VCaP (cell line): ENCODE measurements at regions not wholly inside any gene's neighbourhood (a gene's known extent, or its start where the extent isn't known, plus 50 kb on each side); places are given as distances from the start of the nearest gene placed in this dataset.

Experiments
- H3K27ac ChIP-seq: fragments of 450-650 bp; 2 replicates; pipeline ENCODE4 v1.5.1; 2017
- TF ChIP-seq, protein P1 (sequence below): fragments of 450-650 bp; conservative IDR thresholded peaks from 2 replicates; pipeline ENCODE4 v1.5.1; 2017; ENCODE audit warnings: mild to moderate bottlenecking, moderate library complexity

DNA sequence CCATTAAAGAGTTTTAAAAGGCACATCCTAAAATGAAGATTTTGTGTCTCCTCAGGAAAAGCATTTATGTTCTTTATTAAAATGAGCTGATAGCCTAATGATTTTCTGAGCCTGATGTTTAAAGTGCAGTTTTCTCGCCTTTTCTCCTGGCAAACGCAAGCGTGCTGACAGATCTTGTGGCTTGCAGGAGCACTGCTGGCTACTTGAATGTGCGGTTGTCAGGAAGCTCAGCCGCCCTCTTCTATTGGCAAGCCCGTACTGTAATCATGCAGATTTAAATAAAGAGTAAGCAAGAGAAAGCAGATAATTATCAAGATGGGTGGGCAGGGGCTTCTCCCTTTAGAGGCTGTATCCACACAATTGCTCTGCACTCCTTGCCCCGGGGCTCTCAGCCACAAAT lies 139.5 kb upstream of the SPHKAP start:
- TF ChIP-seq, protein P1, sequence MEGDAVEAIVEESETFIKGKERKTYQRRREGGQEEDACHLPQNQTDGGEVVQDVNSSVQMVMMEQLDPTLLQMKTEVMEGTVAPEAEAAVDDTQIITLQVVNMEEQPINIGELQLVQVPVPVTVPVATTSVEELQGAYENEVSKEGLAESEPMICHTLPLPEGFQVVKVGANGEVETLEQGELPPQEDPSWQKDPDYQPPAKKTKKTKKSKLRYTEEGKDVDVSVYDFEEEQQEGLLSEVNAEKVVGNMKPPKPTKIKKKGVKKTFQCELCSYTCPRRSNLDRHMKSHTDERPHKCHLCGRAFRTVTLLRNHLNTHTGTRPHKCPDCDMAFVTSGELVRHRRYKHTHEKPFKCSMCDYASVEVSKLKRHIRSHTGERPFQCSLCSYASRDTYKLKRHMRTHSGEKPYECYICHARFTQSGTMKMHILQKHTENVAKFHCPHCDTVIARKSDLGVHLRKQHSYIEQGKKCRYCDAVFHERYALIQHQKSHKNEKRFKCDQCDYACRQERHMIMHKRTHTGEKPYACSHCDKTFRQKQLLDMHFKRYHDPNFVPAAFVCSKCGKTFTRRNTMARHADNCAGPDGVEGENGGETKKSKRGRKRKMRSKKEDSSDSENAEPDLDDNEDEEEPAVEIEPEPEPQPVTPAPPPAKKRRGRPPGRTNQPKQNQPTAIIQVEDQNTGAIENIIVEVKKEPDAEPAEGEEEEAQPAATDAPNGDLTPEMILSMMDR, result no peak
- no peak overlapping the region for H3K27ac ChIP-seq

DNA sequence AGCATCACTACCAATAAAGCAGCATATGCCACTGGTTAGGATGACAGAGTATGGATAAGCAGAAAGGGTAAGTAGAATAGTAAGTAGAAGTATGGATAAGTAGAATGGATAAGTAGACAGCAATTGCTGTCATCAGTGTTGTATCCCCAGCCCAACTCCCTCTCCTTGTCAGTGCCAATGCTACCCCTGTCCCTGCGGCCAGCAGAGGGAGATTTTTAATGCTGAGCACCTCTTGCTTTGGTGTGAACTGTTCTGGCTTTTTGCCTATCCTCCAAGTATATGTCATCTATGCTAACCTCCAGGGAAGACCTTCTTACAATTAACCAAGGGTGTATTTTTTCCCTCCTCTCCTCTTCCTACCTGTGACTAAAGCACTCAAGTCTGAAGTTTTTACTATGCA lies 136.7 kb upstream of the SPHKAP start:
- H3K27ac ChIP-seq, result no peak overlapping the region
- TF ChIP-seq, protein P1, result peak; percentile 78

DNA sequence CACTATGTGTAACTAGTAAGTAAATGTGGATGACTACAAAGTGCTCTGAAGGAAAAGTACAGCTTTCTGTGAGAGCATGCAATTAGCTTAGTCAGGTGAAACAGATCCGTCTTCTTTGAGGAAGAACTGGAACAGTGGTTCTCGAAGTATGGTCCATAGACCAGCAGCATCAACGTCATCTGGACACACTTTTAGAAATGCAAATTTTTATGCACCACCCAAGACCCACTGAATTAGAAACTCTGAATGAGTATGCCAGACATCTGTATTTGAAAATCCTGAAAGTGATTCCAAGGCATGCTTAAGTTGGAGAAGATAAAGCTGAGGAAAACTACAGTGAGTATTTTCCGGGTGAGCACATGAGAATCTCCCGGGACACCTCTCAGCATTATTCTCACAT lies 130.7 kb upstream of the SPHKAP start:
- TF ChIP-seq, protein P1, result no peak
- no peak overlapping the region for H3K27ac ChIP-seq

DNA sequence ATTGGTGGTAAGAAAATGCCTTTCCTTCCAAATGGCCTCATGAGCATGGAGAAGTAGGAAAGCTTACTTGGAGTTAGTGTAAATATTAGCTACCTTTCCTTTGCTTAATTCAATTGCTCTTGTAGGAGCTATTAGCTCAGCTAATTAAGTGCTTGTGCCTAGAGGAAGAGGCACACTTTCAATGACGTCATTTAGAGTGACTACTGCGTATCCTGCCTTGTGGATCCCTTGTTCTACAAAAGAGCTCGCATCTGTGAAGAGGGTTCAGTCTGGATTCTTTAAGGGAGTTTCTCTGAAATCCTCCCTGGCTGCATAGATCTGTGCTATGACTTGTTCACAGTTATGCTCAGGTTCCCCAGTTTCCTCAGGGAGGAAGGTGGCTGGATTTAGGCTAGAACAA lies 122.5 kb upstream of the SPHKAP start:
- TF ChIP-seq, protein P1, result no peak
- H3K27ac ChIP-seq, result no peak overlapping the region

DNA sequence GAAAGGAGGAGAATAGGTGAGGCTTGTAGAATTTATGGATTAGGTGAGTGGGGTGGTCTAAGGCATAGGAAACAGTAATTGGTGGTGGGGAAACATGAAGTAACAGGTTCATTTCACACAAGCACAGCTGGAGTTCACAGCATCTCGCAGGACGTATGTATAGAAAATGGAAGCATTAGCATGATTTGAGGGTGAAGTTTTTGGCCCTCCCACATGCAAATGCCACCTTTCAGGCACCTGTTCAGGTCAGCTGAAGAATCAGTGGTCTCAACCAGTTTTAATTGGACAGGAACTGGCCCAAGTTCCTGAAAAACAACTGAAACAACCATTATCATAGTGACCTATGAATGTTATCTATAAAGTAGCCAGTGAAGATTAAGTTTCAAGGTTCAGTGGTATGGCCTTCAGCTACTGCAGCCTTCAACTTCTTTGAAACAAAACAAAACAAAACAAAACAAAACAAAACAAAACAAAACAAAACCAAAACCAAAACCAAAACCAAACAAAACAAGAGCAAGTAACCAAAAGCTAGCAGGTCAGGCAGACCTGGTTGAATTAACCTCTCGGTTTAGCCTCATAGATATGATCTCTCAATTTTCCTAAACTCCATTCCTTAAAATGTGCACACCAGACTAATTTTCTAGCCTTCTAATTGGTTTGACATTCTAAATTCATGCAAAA lies 102.1 kb upstream of the SPHKAP start:
- TF ChIP-seq, protein P1, result no peak
- no peak overlapping the region for H3K27ac ChIP-seq

DNA sequence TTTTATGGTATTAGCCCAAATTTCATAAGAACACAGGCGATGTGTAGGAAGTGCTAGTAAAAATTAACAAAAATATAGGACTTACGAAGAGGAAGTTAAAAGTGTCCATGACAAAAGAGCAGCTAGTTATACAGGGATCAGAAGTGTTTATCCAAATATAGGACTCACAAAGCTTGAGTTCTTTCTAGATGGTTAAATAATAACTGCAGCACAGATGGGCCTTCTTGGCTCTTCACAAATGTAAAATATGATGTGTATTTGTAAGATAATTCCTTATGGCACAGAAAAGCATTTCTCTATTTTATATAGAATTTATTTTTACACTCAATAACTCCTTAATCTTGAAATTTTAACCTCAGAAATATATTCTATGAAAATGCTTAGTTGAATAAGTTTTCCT lies 100.9 kb upstream of the SPHKAP start:
- H3K27ac ChIP-seq, result no peak overlapping the region
- TF ChIP-seq, protein P1, result no peak

DNA sequence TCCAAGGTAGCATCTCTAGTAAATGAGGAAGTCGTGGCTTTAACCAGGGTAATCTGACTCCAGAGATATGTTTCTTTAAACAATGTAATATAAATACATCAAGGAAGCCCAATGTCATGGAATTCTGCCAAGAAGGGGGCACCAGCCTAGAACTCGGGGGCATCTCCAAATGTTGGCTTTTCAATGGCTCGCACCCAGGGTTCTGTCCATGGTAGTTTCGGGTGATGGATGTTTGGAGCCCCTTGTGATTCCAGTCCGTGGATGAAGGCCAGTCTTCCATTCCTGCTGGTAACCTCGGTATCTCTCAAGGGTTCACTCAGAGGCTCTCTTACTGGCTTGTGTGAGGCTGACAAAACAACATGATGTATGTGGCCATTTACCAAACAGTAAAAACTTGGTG lies 91.7 kb upstream of the SPHKAP start:
- H3K27ac ChIP-seq, result no peak overlapping the region
- TF ChIP-seq, protein P1, result no peak
